Hepatocyte (in vitro differentiated cells): ENCODE measurements at regions not wholly inside any gene's neighbourhood (a gene's known extent, or its start where the extent isn't known, plus 50 kb on each side); places are given as distances from the start of the nearest gene placed in this dataset.

Experiments
- DNase-seq: peaks from one replicate; pipeline ENCODE4 v3.0.0-alpha.2; 2016; ENCODE audit warnings: low spot score
- H2AFZ ChIP-seq: fragments of 200-600 bp; sonication (generic); 2 replicates; pipeline ENCODE4 v1.6.0; 2016; ENCODE audit warnings: antibody characterized with exemption, mild to moderate bottlenecking
- H3K27ac ChIP-seq: fragments of 200-600 bp; sonication (generic); 2 replicates; pipeline ENCODE4 v1.5.1; 2016; ENCODE audit warnings: mild to moderate bottlenecking
- H3K27me3 ChIP-seq: fragments of 200-600 bp; sonication (generic); 2 replicates; pipeline ENCODE4 v1.6.1; 2016
- H3K36me3 ChIP-seq: fragments of 200-600 bp; sonication (generic); replicated peaks from 2 replicates; pipeline ENCODE4 v1.5.1; 2016; ENCODE audit warnings: low read depth; ENCODE audit not compliant: insufficient read depth
- H3K4me1 ChIP-seq: fragments of 200-600 bp; sonication (generic); 2 replicates; pipeline ENCODE4 v1.5.1; 2016; ENCODE audit warnings: mild to moderate bottlenecking, moderate library complexity; ENCODE audit not compliant: insufficient read depth
- H3K4me2 ChIP-seq: fragments of 200-600 bp; sonication (generic); 2 replicates; pipeline ENCODE4 v1.6.0; 2016
- H3K4me3 ChIP-seq: fragments of 200-600 bp; sonication (generic); 2 replicates; pipeline ENCODE4 v1.5.1; 2016; ENCODE audit warnings: mild to moderate bottlenecking
- H3K79me2 ChIP-seq: fragments of 200-600 bp; sonication (generic); 2 replicates; pipeline ENCODE4 v1.6.0; 2017; ENCODE audit warnings: mild to moderate bottlenecking
- H3K9me2 ChIP-seq: fragments of 200-600 bp; sonication (generic); replicated peaks from 2 replicates; pipeline ENCODE4 v1.6.0; 2017; ENCODE audit warnings: mild to moderate bottlenecking; ENCODE audit not compliant: insufficient read depth
- H3K9me3 ChIP-seq: fragments of 200-600 bp; sonication (generic); 2 replicates; pipeline ENCODE4 v1.5.1; 2016; ENCODE audit warnings: low read depth, mild to moderate bottlenecking
- H4K20me1 ChIP-seq: fragments of 200-600 bp; sonication (generic); 2 replicates; pipeline ENCODE4 v1.6.0; 2016; ENCODE audit warnings: mild to moderate bottlenecking; ENCODE audit not compliant: insufficient read depth, poor library complexity, severe bottlenecking
- EZH2 ChIP-seq: fragments of 200-600 bp; sonication (generic); IDR thresholded peaks from 2 replicates; pipeline ENCODE4 v1.6.1; 2016; ENCODE audit warnings: antibody characterized with exemption, mild to moderate bottlenecking, borderline replicate concordance
- EZH2phosphoT487 ChIP-seq: fragments of 200-600 bp; sonication (generic); IDR thresholded peaks from one replicate; pipeline ENCODE4 v1.6.1; 2018; ENCODE audit warnings: antibody characterized with exemption, mild to moderate bottlenecking, low read depth, moderate library complexity; ENCODE audit not compliant: unreplicated experiment, severe bottlenecking
- WGBS: methylation state at CpG from one replicate; pipeline ENCODE4 v1.1.6; 2016; ENCODE audit warnings: low lambda C conversion rate; ENCODE audit errors: missing lambda C conversion rate; 5-methylcytosine and 5-hydroxymethylcytosine counted together
- TF ChIP-seq, protein P1 (sequence below): fragments of 200-600 bp; sonication (generic); IDR thresholded peaks from 2 replicates; pipeline ENCODE4 v1.5.1; 2016; ENCODE audit warnings: antibody characterized with exemption, mild to moderate bottlenecking; ENCODE audit not compliant: poor library complexity

DNA sequence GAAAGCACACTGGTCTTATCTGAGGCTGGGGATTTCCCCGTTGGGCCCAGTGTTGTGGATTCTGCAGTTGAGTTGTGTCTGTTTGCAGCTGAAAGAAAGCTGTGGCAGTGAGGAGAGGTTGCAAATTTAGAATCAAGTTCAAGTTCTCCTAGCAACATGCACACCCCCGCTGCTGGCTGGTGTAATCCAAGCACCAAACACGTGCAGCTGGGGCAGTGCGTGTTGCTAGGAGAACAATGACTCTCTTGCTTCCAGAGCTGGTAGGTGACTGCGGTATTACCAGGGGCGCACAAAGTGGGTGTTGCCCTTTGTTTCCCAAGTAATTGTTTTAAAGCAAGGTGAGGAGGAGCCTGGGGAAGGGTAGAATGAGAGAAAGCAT lies 91.5 kb downstream of the IER5 start:
- Histone ChIP-seq H2AFZ (no peak overlapping the region), H4K20me1 (no peaks in the 10 kb centered on the region), H3K27me3 (peaks cover 4% of the 10 kb centered on the region), H3K79me2 (no peaks in the 10 kb centered on the region), H3K4me1 (peaks cover 22% of the 10 kb centered on the region), H3K9me3 (no peaks in the 10 kb centered on the region), H3K4me3 (no peak overlapping the region), H3K4me2 (peak overlapping the region; percentile 53), H3K36me3 (no peaks in the 10 kb centered on the region), H3K9me2 (no peaks in the 10 kb centered on the region), H3K27ac (peak overlapping the region; percentile 50)
- 9% methylated on average over 6 of the region's 6 CpGs for WGBS
- TF ChIP-seq EZH2 (no peak), EZH2phosphoT487 (no peak)
- TF ChIP-seq, protein P1, sequence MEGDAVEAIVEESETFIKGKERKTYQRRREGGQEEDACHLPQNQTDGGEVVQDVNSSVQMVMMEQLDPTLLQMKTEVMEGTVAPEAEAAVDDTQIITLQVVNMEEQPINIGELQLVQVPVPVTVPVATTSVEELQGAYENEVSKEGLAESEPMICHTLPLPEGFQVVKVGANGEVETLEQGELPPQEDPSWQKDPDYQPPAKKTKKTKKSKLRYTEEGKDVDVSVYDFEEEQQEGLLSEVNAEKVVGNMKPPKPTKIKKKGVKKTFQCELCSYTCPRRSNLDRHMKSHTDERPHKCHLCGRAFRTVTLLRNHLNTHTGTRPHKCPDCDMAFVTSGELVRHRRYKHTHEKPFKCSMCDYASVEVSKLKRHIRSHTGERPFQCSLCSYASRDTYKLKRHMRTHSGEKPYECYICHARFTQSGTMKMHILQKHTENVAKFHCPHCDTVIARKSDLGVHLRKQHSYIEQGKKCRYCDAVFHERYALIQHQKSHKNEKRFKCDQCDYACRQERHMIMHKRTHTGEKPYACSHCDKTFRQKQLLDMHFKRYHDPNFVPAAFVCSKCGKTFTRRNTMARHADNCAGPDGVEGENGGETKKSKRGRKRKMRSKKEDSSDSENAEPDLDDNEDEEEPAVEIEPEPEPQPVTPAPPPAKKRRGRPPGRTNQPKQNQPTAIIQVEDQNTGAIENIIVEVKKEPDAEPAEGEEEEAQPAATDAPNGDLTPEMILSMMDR = no peak
- peak; percentile 70 for DNase-seq

DNA sequence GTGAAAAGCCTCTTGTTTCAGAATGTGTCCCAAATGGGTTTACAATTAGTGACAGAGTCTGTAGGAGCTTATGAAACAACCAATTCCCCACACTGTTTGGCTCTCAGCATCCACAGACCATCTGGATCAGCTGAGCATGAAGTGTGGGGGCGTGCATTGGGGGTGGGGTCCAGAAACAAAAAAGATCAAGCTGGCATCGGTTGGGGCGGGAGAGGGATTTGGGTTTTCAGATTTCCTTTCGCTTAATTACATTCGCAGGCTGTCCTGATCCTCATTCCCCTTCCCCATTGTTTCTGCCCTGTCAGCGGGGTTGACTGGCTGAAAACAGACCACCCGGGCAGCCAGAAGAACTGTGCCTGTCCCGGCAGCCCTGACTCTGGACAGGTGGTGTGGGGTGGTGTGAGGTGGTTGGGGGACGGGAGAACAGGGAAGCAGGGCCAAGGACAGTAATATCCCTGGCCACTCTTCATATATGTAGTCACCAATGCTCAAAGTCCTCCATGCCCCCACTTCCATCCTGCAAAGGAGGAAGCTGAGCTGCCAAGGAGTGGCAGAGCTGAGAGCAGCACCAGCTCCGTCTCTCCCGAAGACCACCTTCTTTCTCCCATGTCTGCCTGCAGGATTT lies 92.0 kb downstream of the IER5 start:
- TF ChIP-seq, protein P1 = no peak
- no peak for TF ChIP-seq EZH2phosphoT487
- TF ChIP-seq EZH2 = no peak
- Histone ChIP-seq H3K27me3 (peaks cover 9% of the 10 kb centered on the region), H3K79me2 (no peaks in the 10 kb centered on the region), H2AFZ (no peak overlapping the region), H4K20me1 (no peaks in the 10 kb centered on the region), H3K36me3 (no peaks in the 10 kb centered on the region), H3K9me3 (no peaks in the 10 kb centered on the region), H3K4me2 (peak overlapping the region; percentile 53), H3K9me2 (no peaks in the 10 kb centered on the region), H3K4me1 (peaks cover 22% of the 10 kb centered on the region), H3K27ac (no peak overlapping the region), H3K4me3 (no peak overlapping the region)
- 55% methylated on average over 11 of the region's 11 CpGs for WGBS
- DNase-seq = no peak

DNA sequence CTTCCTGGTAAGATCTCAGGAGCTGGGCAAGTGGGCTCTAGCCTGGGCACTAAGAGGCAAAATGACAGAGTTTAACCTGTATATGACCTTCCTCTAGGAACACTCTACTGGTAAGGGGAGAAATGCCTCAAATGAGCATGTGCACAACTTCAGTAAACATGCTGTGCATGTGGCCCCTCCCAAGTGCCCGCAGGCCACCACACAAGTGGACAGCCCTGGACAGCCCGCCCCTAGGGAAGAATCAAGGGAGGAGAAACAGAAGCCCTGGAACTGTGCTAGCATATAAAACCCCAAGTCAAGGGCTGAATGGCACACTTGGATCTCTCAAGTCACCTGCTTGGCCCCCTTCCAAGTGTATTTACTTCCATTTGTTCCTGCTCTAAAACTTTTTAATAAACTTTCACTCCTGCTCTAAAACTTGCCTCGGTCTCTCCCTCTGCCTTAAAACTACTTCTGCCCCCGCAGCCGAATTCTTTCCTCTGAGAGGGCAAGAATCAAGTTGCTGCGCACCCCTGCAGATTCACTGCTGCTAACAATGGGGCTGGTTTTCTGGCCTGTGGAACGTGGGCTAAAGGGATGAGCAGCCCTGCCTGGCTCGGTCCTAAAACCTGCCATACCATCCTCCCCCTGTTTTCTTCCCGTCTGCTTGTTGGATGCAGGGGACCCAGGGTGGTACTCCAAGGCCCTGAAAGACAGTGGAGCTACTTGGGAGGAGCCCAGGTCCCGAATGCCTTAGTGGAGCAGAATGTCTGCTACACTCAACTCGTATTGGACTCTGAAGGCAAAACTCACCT lies 93.5 kb downstream of the IER5 start:
- Histone ChIP-seq H4K20me1 (no peaks in the 10 kb centered on the region), H3K4me1 (peaks cover 22% of the 10 kb centered on the region), H2AFZ (no peak overlapping the region), H3K9me2 (no peaks in the 10 kb centered on the region), H3K9me3 (no peaks in the 10 kb centered on the region), H3K27me3 (peaks cover 10% of the 10 kb centered on the region), H3K4me2 (no peak overlapping the region), H3K27ac (no peak overlapping the region), H3K4me3 (no peak overlapping the region), H3K36me3 (no peaks in the 10 kb centered on the region), H3K79me2 (no peaks in the 10 kb centered on the region)
- DNase-seq = no peak
- TF ChIP-seq EZH2phosphoT487 = no peak
- TF ChIP-seq, protein P1 = no peak
- TF ChIP-seq EZH2 = no peak
- WGBS = 73% methylated on average over 11 of the region's 11 CpGs
